ENCODE measurements at regions not wholly inside any gene's neighbourhood (a gene's known extent, or its start where the extent isn't known, plus 50 kb on each side); places are given as distances from the start of the nearest gene placed in this dataset.

- TF ChIP-seq ZEB2 (IDR thresholded peaks at IDR 0.05) (no peak), POLR2A (conservative IDR thresholded peaks at IDR 0.05) (no peak), CAMTA2 (CRISPR knock-in tag; conservative IDR thresholded peaks at IDR 0.05) (no peak), ZBTB33 (CRISPR knock-in tag; IDR thresholded peaks at IDR 0.05) (no peak), ZNF134 (CRISPR knock-in tag; conservative IDR thresholded peaks at IDR 0.05) (no peak), FOXM1 (IDR thresholded peaks at IDR 0.05; ENCODE audit: low read depth) (no peak), FOXM1 (CRISPR knock-in tag; IDR thresholded peaks at IDR 0.05; ENCODE audit: low read depth) (no peak), ZNF354B (CRISPR knock-in tag; IDR thresholded peaks at IDR 0.05) (no peak), HCFC1 (IDR thresholded peaks at IDR 0.05; ENCODE audit: low read depth, low read length) (no peak), MAFG (tag; conservative IDR thresholded peaks at IDR 0.05) (no peak), CTCF (IDR thresholded peaks at IDR 0.05 in 2 of 3, conservative IDR thresholded peaks at IDR 0.05 in 1 of 3; ENCODE audit: insufficient read depth in 2 of 3, low read depth in 1 of 3, low read length in 3 of 3) (no peak), YY1 (IDR thresholded peaks at IDR 0.05; ENCODE audit: borderline replicate concordance in 1 of 3, control insufficient read depth in 1 of 3, extremely low read depth in 1 of 3, insufficient read depth in 3 of 3, insufficient read length in 1 of 3, insufficient replicate concordance in 2 of 3, low read depth in 1 of 3, low read length in 2 of 3) (no peak), CHD1 (IDR thresholded peaks at IDR 0.05; ENCODE audit: low read length) (no peak), REST (IDR thresholded peaks at IDR 0.05; ENCODE audit: borderline replicate concordance) (no peak), REST (CRISPR knock-in tag; IDR thresholded peaks at IDR 0.05; ENCODE audit: low read depth) (no peak)
These were observed 201.9 kb downstream of the TOMM20 start for GRCh38 chr1:234926559-234927311.

Data from K562 (cell line).